Neural cell (in vitro differentiated cells): ENCODE measurements at regions not wholly inside any gene's neighbourhood (a gene's known extent, or its start where the extent isn't known, plus 50 kb on each side); places are given as distances from the start of the nearest gene placed in this dataset.

Experiments
- H2AFZ ChIP-seq: fragments of 200-600, 300-800 bp; sonication (generic), shearing (Covaris generic); 2 replicates; pipeline ENCODE4 v1.6.0; 2014; ENCODE audit warnings: low read depth, mild to moderate bottlenecking, antibody characterized with exemption, low read length, moderate library complexity
- H3F3A ChIP-seq: fragments of 200-600 bp; shearing (Covaris generic); 2 replicates; pipeline ENCODE4 v1.6.1; 2016; ENCODE audit warnings: mild to moderate bottlenecking, moderate library complexity, mixed read lengths, antibody characterized with exemption, low read length; ENCODE audit not compliant: insufficient read depth, poor library complexity, severe bottlenecking
- H3K27ac ChIP-seq: fragments of 200-600, 300-800 bp; sonication (generic), shearing (Covaris generic); 2 replicates; pipeline ENCODE4 v1.5.1; 2014; ENCODE audit warnings: mild to moderate bottlenecking, low read length, moderate library complexity
- H3K27me3 ChIP-seq: fragments of 300-800, 200-600 bp; sonication (generic), shearing (Covaris generic); 2 replicates; pipeline ENCODE4 v1.6.0; 2014; ENCODE audit warnings: mild to moderate bottlenecking, low read depth, low read length, moderate library complexity; ENCODE audit not compliant: insufficient read depth
- H3K36me3 ChIP-seq: fragments of 300-800, 200-600 bp; sonication (generic), shearing (Covaris generic); 2 replicates; pipeline ENCODE4 v1.5.1; 2014; ENCODE audit warnings: mild to moderate bottlenecking, antibody characterized with exemption, low read length, moderate library complexity; ENCODE audit not compliant: insufficient read depth
- H3K4me2 ChIP-seq: fragments of 300-800, 200-600 bp; sonication (generic), shearing (Covaris generic); 2 replicates; pipeline ENCODE4 v1.6.0; 2014; ENCODE audit warnings: mild to moderate bottlenecking, low read length
- H3K4me3 ChIP-seq: fragments of 300-800, 200-600 bp; sonication (generic), shearing (Covaris generic); 2 replicates; pipeline ENCODE4 v1.5.1; 2014; ENCODE audit warnings: mild to moderate bottlenecking, low read length, moderate library complexity
- H3K79me2 ChIP-seq: fragments of 200-600 bp; shearing (Covaris generic); replicated peaks from 2 replicates; pipeline ENCODE4 v1.6.0; 2014; ENCODE audit warnings: mild to moderate bottlenecking, low read length, moderate library complexity; ENCODE audit not compliant: insufficient read depth
- H3K9ac ChIP-seq: fragments of 300-800, 200-600 bp; sonication (generic), shearing (Covaris generic); 2 replicates; pipeline ENCODE4 v1.6.1; 2016; ENCODE audit warnings: mild to moderate bottlenecking, low read length, mixed read lengths
- H3K9me2 ChIP-seq: fragments of 200-600 bp; shearing (Covaris generic); 2 replicates; pipeline ENCODE4 v1.6.1; 2016; ENCODE audit warnings: mild to moderate bottlenecking, low read length, mixed read lengths; ENCODE audit not compliant: insufficient read depth
- H3K9me3 ChIP-seq: fragments of 200-600, 300-800 bp; sonication (generic), shearing (Covaris generic); 2 replicates; pipeline ENCODE4 v1.6.1; 2016; ENCODE audit warnings: mild to moderate bottlenecking, mixed run types, low read length, moderate library complexity, mixed read lengths
- H4K20me1 ChIP-seq: fragments of 200-600 bp; shearing (Covaris generic); 2 replicates; pipeline ENCODE4 v1.6.1; 2016; ENCODE audit warnings: mild to moderate bottlenecking, mixed run types; ENCODE audit not compliant: insufficient read depth
- EP300 ChIP-seq: fragments of 450-650 bp; conservative IDR thresholded peaks from 2 replicates; pipeline ENCODE4 v1.6.1; 2014; ENCODE audit warnings: antibody characterized with exemption, mild to moderate bottlenecking, moderate library complexity; ENCODE audit not compliant: poor library complexity, severe bottlenecking
- EZH2 ChIP-seq: fragments of 200-600, 300-800 bp; shearing (Covaris generic), sonication (generic); IDR thresholded peaks from 2 replicates; pipeline ENCODE4 v1.6.1; 2014; ENCODE audit warnings: antibody characterized with exemption, low read length, borderline replicate concordance, mild to moderate bottlenecking; ENCODE audit not compliant: insufficient read depth, poor library complexity, severe bottlenecking
- MXI1 ChIP-seq: fragments of 450-650 bp; conservative IDR thresholded peaks from 2 replicates; pipeline ENCODE4 v1.6.1; 2014; ENCODE audit warnings: antibody characterized with exemption, mild to moderate bottlenecking; ENCODE audit not compliant: poor library complexity, severe bottlenecking
- POLR2AphosphoS5 ChIP-seq: IDR thresholded peaks from 2 replicates; pipeline ENCODE4 v1.6.1; 2012
- RAD21 ChIP-seq: fragments of 450-650 bp; conservative IDR thresholded peaks from 2 replicates; pipeline ENCODE4 v1.6.1; 2014; ENCODE audit warnings: antibody characterized with exemption, mild to moderate bottlenecking, moderate library complexity
- SMC3 ChIP-seq: fragments of 450-650 bp; conservative IDR thresholded peaks from 2 replicates; pipeline ENCODE4 v1.6.1; 2014; ENCODE audit warnings: antibody characterized with exemption, mild to moderate bottlenecking, moderate library complexity; ENCODE audit not compliant: poor library complexity
- TAF1 ChIP-seq: IDR thresholded peaks from 2 replicates; pipeline ENCODE4 v1.6.1; 2012; ENCODE audit warnings: low read depth
- TF ChIP-seq, protein P1 (sequence below): fragments of 450-650 bp; IDR thresholded peaks from 2 replicates; pipeline ENCODE4 v1.5.1; 2014; ENCODE audit warnings: antibody characterized with exemption, mild to moderate bottlenecking, moderate library complexity; ENCODE audit not compliant: poor library complexity, severe bottlenecking
- TF ChIP-seq, protein P2 (sequence below): IDR thresholded peaks from 2 replicates; pipeline ENCODE4 v1.6.1; 2012; ENCODE audit warnings: borderline replicate concordance

DNA sequence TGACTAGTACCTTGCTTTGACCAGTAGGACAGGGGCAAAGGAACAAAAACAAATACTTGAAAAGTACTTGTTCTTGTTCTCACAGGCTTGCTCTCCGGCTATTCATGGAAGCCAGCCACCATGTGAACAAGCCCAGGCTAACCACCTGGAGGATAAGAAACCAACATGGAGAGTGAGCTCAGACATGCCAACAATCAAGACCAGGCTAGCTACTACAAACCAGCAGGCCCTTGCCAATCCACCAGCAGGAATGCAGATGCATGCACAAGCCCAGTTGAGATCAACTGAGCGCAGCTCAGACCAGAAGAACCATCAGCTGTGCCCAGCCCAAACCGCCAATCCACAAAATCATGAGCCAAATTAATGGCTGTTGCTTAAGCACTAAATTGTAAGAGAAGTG is 180.1 kb upstream of the ISX start:
- Histone ChIP-seq H3F3A (no peaks in the 10 kb centered on the region), H3K36me3 (no peaks in the 10 kb centered on the region), H3K79me2 (no peaks in the 10 kb centered on the region), H3K9me2 (no peaks in the 10 kb centered on the region), H2AFZ (no peak overlapping the region), H3K4me3 (no peak overlapping the region), H3K9ac (no peak overlapping the region), H3K27me3 (no peaks in the 10 kb centered on the region), H3K9me3 (no peaks in the 10 kb centered on the region), H3K27ac (no peak overlapping the region), H3K4me2 (no peak overlapping the region), H4K20me1 (no peaks in the 10 kb centered on the region)
- TF ChIP-seq, protein P1, sequence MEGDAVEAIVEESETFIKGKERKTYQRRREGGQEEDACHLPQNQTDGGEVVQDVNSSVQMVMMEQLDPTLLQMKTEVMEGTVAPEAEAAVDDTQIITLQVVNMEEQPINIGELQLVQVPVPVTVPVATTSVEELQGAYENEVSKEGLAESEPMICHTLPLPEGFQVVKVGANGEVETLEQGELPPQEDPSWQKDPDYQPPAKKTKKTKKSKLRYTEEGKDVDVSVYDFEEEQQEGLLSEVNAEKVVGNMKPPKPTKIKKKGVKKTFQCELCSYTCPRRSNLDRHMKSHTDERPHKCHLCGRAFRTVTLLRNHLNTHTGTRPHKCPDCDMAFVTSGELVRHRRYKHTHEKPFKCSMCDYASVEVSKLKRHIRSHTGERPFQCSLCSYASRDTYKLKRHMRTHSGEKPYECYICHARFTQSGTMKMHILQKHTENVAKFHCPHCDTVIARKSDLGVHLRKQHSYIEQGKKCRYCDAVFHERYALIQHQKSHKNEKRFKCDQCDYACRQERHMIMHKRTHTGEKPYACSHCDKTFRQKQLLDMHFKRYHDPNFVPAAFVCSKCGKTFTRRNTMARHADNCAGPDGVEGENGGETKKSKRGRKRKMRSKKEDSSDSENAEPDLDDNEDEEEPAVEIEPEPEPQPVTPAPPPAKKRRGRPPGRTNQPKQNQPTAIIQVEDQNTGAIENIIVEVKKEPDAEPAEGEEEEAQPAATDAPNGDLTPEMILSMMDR = no peak

DNA sequence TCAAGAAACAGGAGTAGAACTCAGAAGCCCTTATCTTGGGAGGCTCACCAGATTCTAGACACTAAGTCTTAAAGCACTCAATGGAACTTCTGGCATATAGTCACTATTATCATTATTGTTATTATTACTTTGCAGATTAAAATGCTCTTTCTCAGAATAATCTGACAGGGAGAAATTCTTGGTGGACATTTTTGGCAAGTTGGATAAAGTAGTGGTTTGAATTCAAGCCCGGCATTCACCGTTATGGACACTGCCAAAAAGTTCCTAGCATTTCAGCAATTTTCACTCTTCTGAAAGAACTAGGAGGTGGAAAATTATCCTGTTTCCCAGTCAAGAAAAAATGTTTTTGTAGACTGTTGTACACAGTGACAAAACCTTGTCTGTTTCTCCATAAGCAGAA is 179.6 kb upstream of the ISX start:
- Histone ChIP-seq H3F3A (no peaks in the 10 kb centered on the region), H3K27ac (no peak overlapping the region), H3K4me2 (no peak overlapping the region), H3K9me2 (no peaks in the 10 kb centered on the region), H3K79me2 (no peaks in the 10 kb centered on the region), H3K4me3 (no peak overlapping the region), H3K9ac (no peak overlapping the region), H3K9me3 (no peaks in the 10 kb centered on the region), H4K20me1 (no peaks in the 10 kb centered on the region), H3K27me3 (no peaks in the 10 kb centered on the region), H3K36me3 (no peaks in the 10 kb centered on the region), H2AFZ (no peak overlapping the region)
- TF ChIP-seq, protein P1 = no peak
- TF ChIP-seq, protein P2, sequence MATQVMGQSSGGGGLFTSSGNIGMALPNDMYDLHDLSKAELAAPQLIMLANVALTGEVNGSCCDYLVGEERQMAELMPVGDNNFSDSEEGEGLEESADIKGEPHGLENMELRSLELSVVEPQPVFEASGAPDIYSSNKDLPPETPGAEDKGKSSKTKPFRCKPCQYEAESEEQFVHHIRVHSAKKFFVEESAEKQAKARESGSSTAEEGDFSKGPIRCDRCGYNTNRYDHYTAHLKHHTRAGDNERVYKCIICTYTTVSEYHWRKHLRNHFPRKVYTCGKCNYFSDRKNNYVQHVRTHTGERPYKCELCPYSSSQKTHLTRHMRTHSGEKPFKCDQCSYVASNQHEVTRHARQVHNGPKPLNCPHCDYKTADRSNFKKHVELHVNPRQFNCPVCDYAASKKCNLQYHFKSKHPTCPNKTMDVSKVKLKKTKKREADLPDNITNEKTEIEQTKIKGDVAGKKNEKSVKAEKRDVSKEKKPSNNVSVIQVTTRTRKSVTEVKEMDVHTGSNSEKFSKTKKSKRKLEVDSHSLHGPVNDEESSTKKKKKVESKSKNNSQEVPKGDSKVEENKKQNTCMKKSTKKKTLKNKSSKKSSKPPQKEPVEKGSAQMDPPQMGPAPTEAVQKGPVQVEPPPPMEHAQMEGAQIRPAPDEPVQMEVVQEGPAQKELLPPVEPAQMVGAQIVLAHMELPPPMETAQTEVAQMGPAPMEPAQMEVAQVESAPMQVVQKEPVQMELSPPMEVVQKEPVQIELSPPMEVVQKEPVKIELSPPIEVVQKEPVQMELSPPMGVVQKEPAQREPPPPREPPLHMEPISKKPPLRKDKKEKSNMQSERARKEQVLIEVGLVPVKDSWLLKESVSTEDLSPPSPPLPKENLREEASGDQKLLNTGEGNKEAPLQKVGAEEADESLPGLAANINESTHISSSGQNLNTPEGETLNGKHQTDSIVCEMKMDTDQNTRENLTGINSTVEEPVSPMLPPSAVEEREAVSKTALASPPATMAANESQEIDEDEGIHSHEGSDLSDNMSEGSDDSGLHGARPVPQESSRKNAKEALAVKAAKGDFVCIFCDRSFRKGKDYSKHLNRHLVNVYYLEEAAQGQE = no peak
- no peak for TF ChIP-seq EZH2
- no peak for TF ChIP-seq SMC3
- TF ChIP-seq TAF1 = no peak
- TF ChIP-seq POLR2AphosphoS5 = no peak
- no peak for TF ChIP-seq MXI1
- TF ChIP-seq RAD21 = no peak
- TF ChIP-seq EP300 = no peak
